Lung (tissue), 11 donors: ENCODE measurements at regions not wholly inside any gene's neighbourhood (a gene's known extent, or its start where the extent isn't known, plus 50 kb on each side); places are given as distances from the start of the nearest gene placed in this dataset.

ENCODE experiments used
- ATAC-seq: fragments of 200-7000 bp; cut with Tn5 transposase; one replicate; pipeline ENCODE4 v1.9.1; 2020; ENCODE audit warnings: moderate number of reproducible peaks; ENCODE audit not compliant: insufficient read depth, low FRiP score
- DNase-seq, 3 donors: peaks; one replicate each; pipeline ENCODE4 v3.0.0-alpha.2; 2013 to 2017
- H3K27ac ChIP-seq, 2 donors: one replicate each; pipeline ENCODE4 v1.5.1; 2013; ENCODE audit warnings: mild to moderate bottlenecking in 2 of 2, moderate library complexity in 2 of 2, control low read depth in 1 of 2, inconsistent platforms in 1 of 2, low read depth in 1 of 2, low read length in 1 of 2
- H3K27me3 ChIP-seq, 3 donors: one replicate each; pipeline ENCODE4 v1.5.1; 2013; ENCODE audit warnings: low read length in 2 of 3; ENCODE audit not compliant: control insufficient read depth in 3 of 3, insufficient read depth in 3 of 3
- H3K36me3 ChIP-seq, 4 donors: one replicate each; pipeline ENCODE4 v1.5.1; 2013; ENCODE audit warnings: low read length in 4 of 4, mild to moderate bottlenecking in 1 of 4, moderate library complexity in 1 of 4; ENCODE audit not compliant: control insufficient read depth in 4 of 4, insufficient read depth in 4 of 4
- H3K4me1 ChIP-seq, 5 donors: one replicate each; pipeline ENCODE4 v1.5.1; 2013; ENCODE audit warnings: low read length in 5 of 5, mild to moderate bottlenecking in 2 of 5, moderate library complexity in 1 of 5; ENCODE audit not compliant: control insufficient read depth in 5 of 5, insufficient read depth in 5 of 5
- H3K4me3 ChIP-seq: one replicate; pipeline ENCODE4 v1.5.1; 2013; ENCODE audit warnings: mild to moderate bottlenecking, control low read depth, moderate library complexity
- H3K9ac ChIP-seq, 2 donors: one replicate each; pipeline ENCODE4 v1.5.1; 2013; ENCODE audit warnings: low read length in 2 of 2, control low read depth in 1 of 2; ENCODE audit not compliant: insufficient read depth in 1 of 2
- H3K9me3 ChIP-seq, 4 donors: one replicate each; pipeline ENCODE4 v1.5.1; 2013; ENCODE audit warnings: low read length in 3 of 4, mild to moderate bottlenecking in 1 of 4, moderate library complexity in 1 of 4; ENCODE audit not compliant: control insufficient read depth in 4 of 4, insufficient read depth in 3 of 4
- WGBS, 2 donors: extraction: QIAGEN DNeasy Blood & Tissue Kit; methylation state at CpG; one replicate each; pipeline ENCODE4 v1.1.7; 2013; 5-methylcytosine and 5-hydroxymethylcytosine counted together
- TF ChIP-seq, protein P1 (sequence below): IDR thresholded peaks from 2 replicates; pipeline ENCODE4 v1.5.1; 2012; ENCODE audit warnings: mild to moderate bottlenecking; ENCODE audit errors: control extremely low read depth, extremely low read depth
- donor health status: control.
- donor health status: control.
- donor health status: Bipolar disorder and iron deficiency.
- donor health status: healthy.
- donor health status: DM: yes; HTN: yes; CAD: no.

DNA sequence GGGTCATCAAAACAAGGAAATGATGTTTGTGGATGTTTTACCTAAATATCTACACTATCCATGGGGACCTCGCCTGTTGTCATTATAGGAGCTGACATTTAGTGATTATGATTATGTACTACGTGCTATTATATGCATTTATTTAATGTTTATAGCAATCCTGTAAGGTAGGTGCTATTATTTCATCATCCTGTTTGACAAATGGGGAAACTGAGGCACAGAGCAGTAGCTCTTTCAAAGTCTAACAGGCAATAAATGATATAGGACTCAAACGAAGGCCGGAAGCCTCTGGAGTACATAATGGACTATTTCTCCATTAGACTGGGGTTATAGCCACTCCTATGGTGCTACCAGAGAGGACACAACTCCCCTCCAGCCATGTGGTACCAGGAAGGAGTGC is 60.6 kb upstream of the KDM7A start:
- Histone ChIP-seq H3K36me3 (no peaks in the 10 kb centered on the region), H3K4me1 (peaks cover 0 to 10% (median 0%) of the 10 kb centered on the region in 5 donors), H3K27me3 (no peaks in the 10 kb centered on the region), H3K9ac (no peak overlapping the region), H3K27ac (no peak overlapping the region), H3K9me3 (peaks cover 0 to 2% (median under 1%) of the 10 kb centered on the region in 4 donors), H3K4me3 (no peak overlapping the region)
- TF ChIP-seq, protein P1, sequence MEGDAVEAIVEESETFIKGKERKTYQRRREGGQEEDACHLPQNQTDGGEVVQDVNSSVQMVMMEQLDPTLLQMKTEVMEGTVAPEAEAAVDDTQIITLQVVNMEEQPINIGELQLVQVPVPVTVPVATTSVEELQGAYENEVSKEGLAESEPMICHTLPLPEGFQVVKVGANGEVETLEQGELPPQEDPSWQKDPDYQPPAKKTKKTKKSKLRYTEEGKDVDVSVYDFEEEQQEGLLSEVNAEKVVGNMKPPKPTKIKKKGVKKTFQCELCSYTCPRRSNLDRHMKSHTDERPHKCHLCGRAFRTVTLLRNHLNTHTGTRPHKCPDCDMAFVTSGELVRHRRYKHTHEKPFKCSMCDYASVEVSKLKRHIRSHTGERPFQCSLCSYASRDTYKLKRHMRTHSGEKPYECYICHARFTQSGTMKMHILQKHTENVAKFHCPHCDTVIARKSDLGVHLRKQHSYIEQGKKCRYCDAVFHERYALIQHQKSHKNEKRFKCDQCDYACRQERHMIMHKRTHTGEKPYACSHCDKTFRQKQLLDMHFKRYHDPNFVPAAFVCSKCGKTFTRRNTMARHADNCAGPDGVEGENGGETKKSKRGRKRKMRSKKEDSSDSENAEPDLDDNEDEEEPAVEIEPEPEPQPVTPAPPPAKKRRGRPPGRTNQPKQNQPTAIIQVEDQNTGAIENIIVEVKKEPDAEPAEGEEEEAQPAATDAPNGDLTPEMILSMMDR, result no peak
- DNase-seq, result no peak
- 93 to 94% methylated on average over 4 of the region's 4 CpGs for WGBS, 2 donors
- ATAC-seq, result no peak

DNA sequence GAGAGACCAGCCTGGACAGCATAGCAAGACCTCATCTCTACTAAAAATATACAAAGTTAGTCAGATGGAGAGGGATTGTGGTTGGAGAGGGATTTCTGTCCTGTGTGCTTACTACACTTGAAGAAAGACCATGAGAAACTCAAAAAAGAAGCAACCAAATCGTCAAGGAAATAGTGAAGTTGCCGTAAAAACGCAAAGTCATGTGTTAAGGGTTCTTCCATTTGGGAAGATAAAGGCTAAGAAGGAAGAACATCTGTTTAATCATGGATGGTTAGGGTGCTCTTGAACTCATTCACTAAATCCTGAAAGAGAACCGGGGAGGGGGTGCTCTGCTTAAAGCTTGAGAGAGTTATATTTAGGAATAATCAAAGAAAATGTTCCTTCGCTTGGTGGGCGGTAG is 59.8 kb upstream of the KDM7A start:
- DNase-seq, result no peak
- no peaks in the 10 kb centered on the region for H3K27me3 ChIP-seq
- no peak overlapping the region for H3K9ac ChIP-seq
- TF ChIP-seq, protein P1, result no peak
- peaks cover 0 to 12% (median 0%) of the 10 kb centered on the region in 5 donors for H3K4me1 ChIP-seq
- no peak overlapping the region for H3K27ac ChIP-seq
- no peak for ATAC-seq
- no peaks in the 10 kb centered on the region for H3K36me3 ChIP-seq
- H3K9me3 ChIP-seq, result peaks cover 0 to 2% (median under 1%) of the 10 kb centered on the region in 4 donors
- no peak overlapping the region for H3K4me3 ChIP-seq
- 84 to 87% methylated on average over 6 of the region's 6 CpGs for WGBS, 2 donors

- peaks cover 0 to 2% (median 0%) of the 10 kb centered on the region in 3 donors for H3K27me3 ChIP-seq
- WGBS, 2 donors, result 89 to 97% methylated on average over 5 of the region's 5 CpGs
- peaks cover 0 to 2% (median under 1%) of the 10 kb centered on the region in 4 donors for H3K9me3 ChIP-seq
- DNase-seq (no peak), ATAC-seq (no peak)
- TF ChIP-seq, protein P1, result no peak
- H3K27ac ChIP-seq, result no peak overlapping the region
- H3K36me3 ChIP-seq, result no peaks in the 10 kb centered on the region
- H3K4me3 ChIP-seq, result no peak overlapping the region
- peaks cover 0 to 13% (median 4%) of the 10 kb centered on the region in 5 donors for H3K4me1 ChIP-seq
- H3K9ac ChIP-seq, result no peak overlapping the region
Measured at GRCh38 chr7:140235114-140235513, 58.3 kb upstream of the KDM7A start.
